Immature natural killer cell (primary cell): ENCODE measurements at regions not wholly inside any gene's neighbourhood (a gene's known extent, or its start where the extent isn't known, plus 50 kb on each side); places are given as distances from the start of the nearest gene placed in this dataset.

Source experiments
- DNase-seq, 3 donors: peaks; one replicate each; pipeline ENCODE4 v3.0.0; 2022; ENCODE audit warnings: mixed read lengths in 1 of 3
- H3K27ac Mint-ChIP-seq, 6 donors: one replicate each; pipeline ENCODE4 v1.8.0; 2020; ENCODE audit warnings: mixed read lengths in 6 of 6, mild to moderate bottlenecking in 5 of 6, inconsistent platforms in 4 of 6, moderate library complexity in 3 of 6
- H3K27me3 Mint-ChIP-seq, 3 donors: one replicate each; pipeline ENCODE4 v1.8.0; 2020 to 2021; ENCODE audit warnings: low read depth in 3 of 3, mild to moderate bottlenecking in 3 of 3, mixed read lengths in 3 of 3, moderate library complexity in 3 of 3, inconsistent platforms in 1 of 3
- H3K36me3 Mint-ChIP-seq, 3 donors: one replicate each; pipeline ENCODE4 v1.8.0; 2020; ENCODE audit warnings: mixed read lengths in 3 of 3, inconsistent platforms in 2 of 3, mild to moderate bottlenecking in 2 of 3
- H3K4me1 Mint-ChIP-seq, 2 donors: one replicate each; pipeline ENCODE4 v1.8.0; 2020; ENCODE audit warnings: inconsistent platforms in 2 of 2, mild to moderate bottlenecking in 2 of 2, mixed read lengths in 2 of 2, moderate library complexity in 1 of 2
- H3K4me3 Mint-ChIP-seq, 5 donors: one replicate each; pipeline ENCODE4 v1.8.0; 2020; ENCODE audit warnings: mild to moderate bottlenecking in 5 of 5, mixed read lengths in 5 of 5, inconsistent platforms in 3 of 5, moderate library complexity in 3 of 5
- H3K9me3 Mint-ChIP-seq, 6 donors: one replicate each; pipeline ENCODE4 v1.8.0; 2020; ENCODE audit warnings: mild to moderate bottlenecking in 6 of 6, mixed read lengths in 6 of 6, inconsistent platforms in 4 of 6, moderate library complexity in 3 of 6

DNA sequence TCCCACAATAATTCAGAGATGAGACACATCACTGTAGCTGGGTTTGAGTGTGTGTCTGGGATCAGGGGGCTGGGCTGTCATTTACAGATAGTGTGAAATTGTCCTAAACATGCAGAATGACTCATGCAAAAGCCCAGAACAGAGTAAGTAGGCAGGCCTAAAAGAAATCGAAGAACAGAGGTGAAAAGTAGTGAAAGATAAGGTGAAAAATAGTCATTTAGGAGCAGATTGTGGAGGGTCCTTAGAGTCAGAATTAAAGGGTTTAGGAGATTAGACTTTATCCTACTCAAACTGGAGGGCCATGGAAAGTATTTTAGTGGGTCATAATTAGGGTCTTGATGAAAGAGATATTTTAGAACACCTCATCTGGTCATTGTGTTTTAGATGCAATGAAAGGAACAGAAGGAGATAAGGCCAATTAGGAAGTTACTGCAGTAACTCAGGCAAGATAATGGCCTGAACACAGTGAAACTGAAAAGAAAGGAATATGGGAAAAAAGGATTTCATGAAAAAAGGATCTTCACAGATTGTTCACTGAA lies 58.3 kb upstream of the NEBL start:
- Mint-ChIP-seq H3K4me3 (no peak overlapping the region), H3K36me3 (no peaks in the 10 kb centered on the region), H3K9me3 (no peaks in the 10 kb centered on the region), H3K4me1 (no peaks in the 10 kb centered on the region), H3K27me3 (peaks cover 0 to 3% (median 2%) of the 10 kb centered on the region in 3 donors), H3K27ac (no peak overlapping the region)
- no peak for DNase-seq

DNA sequence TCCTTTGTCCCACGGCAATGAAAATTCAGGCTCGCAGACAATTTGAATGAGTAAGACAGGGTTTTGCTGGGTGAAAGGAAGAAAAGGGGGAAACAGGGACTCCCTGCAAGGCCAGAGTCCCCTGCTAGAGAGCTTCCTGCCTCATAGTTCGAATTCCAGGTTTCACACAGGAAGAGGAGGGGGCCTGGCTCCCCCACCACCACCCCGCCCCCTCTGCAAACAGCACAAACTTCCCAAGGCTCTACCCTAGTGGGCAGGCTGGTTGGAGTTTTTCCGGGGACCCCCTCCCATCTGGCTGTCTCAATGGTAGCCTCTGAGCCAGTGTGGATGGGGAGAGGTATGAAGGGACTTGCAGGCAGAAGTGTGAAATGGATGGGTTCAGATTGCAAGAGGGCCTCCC lies 57.4 kb upstream of the NEBL start:
- Mint-ChIP-seq H3K27ac (no peak overlapping the region), H3K27me3 (peaks cover 0 to 3% (median 2%) of the 10 kb centered on the region in 3 donors), H3K36me3 (no peaks in the 10 kb centered on the region), H3K4me3 (no peak overlapping the region), H3K4me1 (no peaks in the 10 kb centered on the region), H3K9me3 (no peaks in the 10 kb centered on the region)
- no peak for DNase-seq

DNA sequence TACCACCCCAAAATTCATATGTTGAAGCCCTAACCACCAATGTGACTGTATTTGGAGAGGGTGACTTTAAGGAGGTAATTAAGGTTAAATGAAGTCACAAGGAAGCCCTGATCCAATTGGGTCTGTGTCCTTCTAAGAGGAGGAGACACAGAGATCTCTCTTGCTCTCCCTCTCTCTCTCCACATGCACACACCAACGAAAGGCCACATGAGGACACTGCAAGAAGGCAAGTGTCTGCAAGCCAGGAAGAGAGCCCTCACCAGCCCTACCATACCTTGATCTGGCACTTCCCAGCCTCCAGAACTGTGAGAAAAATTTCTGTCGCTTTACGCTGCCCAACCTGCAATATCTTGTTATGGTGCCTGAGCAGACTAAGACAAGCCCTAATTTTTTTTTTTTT lies 56.0 kb upstream of the NEBL start:
- Mint-ChIP-seq H3K27ac (no peak overlapping the region), H3K4me1 (no peaks in the 10 kb centered on the region), H3K36me3 (no peaks in the 10 kb centered on the region), H3K4me3 (no peak overlapping the region), H3K9me3 (peaks cover 0 to 2% (median 0%) of the 10 kb centered on the region in 6 donors), H3K27me3 (peaks cover 0 to 3% (median 0%) of the 10 kb centered on the region in 3 donors)
- DNase-seq: no peak

DNA sequence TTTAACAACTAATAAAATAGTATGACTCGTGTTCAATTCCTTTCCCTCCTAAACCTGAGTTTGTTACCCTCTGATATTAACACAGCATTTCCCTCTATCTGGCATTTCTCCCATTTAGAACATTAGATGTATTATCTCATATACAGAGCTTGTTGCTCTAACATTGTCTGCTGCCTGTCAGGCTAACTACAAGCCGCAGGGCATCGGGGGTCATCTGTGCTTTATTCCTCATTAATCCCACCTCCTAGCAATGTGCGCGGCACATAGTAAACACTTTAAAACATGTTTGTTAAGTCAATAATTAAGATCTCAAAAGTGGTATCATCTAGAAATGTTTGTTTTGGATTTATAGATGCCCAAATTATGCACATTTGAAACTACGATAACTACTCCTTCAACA lies 52.9 kb upstream of the NEBL start:
- Mint-ChIP-seq H3K9me3 (peaks cover 0 to 2% (median 0%) of the 10 kb centered on the region in 6 donors), H3K36me3 (no peaks in the 10 kb centered on the region), H3K4me3 (no peak overlapping the region), H3K27me3 (peaks cover 0 to 3% (median 0%) of the 10 kb centered on the region in 3 donors), H3K27ac (no peak overlapping the region), H3K4me1 (no peaks in the 10 kb centered on the region)
- no peak for DNase-seq

DNA sequence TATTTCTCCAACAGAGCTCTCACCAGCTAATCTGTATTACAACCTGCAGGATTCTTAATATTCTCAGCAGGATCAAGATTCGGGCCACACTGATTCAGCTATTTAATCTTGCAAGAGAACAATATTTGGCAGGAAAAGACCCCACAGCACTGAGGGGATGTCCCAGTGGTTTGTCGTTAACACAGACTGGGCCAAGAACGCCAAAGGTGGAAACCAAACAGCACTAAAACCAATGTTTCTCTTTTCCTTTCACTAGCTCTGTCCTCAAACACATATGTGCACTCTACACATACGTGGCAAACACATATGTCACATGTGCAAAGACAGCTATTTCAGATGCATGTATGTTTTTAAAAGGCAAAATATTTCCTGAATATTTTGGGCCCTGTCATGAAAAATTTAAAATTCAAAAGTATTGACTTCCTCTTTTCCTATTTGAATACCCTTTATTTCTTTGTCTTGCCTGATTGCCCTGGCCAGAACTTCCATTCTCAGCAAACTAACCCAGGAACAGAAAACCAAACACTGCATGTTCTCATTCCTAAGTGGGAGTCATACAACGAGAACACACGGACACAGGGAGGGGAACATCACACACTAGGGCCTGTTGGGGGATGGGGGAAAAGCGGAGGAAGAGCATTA lies 51.7 kb upstream of the NEBL start:
- no peak for DNase-seq
- Mint-ChIP-seq H3K36me3 (no peaks in the 10 kb centered on the region), H3K9me3 (peaks cover 0 to 2% (median 0%) of the 10 kb centered on the region in 6 donors), H3K4me3 (no peak overlapping the region), H3K4me1 (no peaks in the 10 kb centered on the region), H3K27me3 (peaks cover 0 to 3% (median 0%) of the 10 kb centered on the region in 3 donors), H3K27ac (no peak overlapping the region)
